GM12878 (cell line): ENCODE measurements at regions not wholly inside any gene's neighbourhood (a gene's known extent, or its start where the extent isn't known, plus 50 kb on each side); places are given as distances from the start of the nearest gene placed in this dataset.

ENCODE experiments used
- ATF7 ChIP-seq: fragments of 450-650 bp; IDR thresholded peaks from 2 replicates; pipeline ENCODE4 v1.6.1; 2016; ENCODE audit warnings: low read depth, mild to moderate bottlenecking
- CHD4 ChIP-seq: fragments of 200-600 bp; sonication (generic); IDR thresholded peaks from 2 replicates; pipeline ENCODE4 v1.6.1; 2016; ENCODE audit warnings: mild to moderate bottlenecking
- EED ChIP-seq: sonication (generic); IDR thresholded peaks from 2 replicates; pipeline ENCODE4 v1.6.1; 2016; ENCODE audit warnings: antibody characterized with exemption, low read depth
- EGR1 ChIP-seq, 2 experiments: IDR thresholded peaks; 1 replicate in 1 of 2; 2 replicates in 1 of 2; pipeline ENCODE4 v1.6.1; 2011 to 2012; ENCODE audit warnings: low read depth in 2 of 2, low read length in 2 of 2, borderline replicate concordance in 1 of 2, mild to moderate bottlenecking in 1 of 2, moderate library complexity in 1 of 2
- FOXK2 ChIP-seq: fragments of 450-650 bp; IDR thresholded peaks from 2 replicates; pipeline ENCODE4 v1.6.1; 2017; ENCODE audit warnings: mild to moderate bottlenecking, moderate library complexity
- JUND ChIP-seq: IDR thresholded peaks from 2 replicates; pipeline ENCODE4 v1.6.1; 2012; ENCODE audit warnings: low read depth, mild to moderate bottlenecking, low read length, improper control_type of control experiment, moderate library complexity
- KLF5 ChIP-seq: fragments of 450-650 bp; IDR thresholded peaks from 2 replicates; pipeline ENCODE4 v1.6.1; 2014; ENCODE audit warnings: mild to moderate bottlenecking; ENCODE audit not compliant: partially characterized antibody
- LARP7 ChIP-seq: fragments of 450-650 bp; IDR thresholded peaks from 2 replicates; pipeline ENCODE4 v1.6.1; 2017; ENCODE audit warnings: mild to moderate bottlenecking
- NBN ChIP-seq: fragments of 450-650 bp; IDR thresholded peaks from 2 replicates; pipeline ENCODE4 v1.6.1; 2016
- NFXL1 ChIP-seq: fragments of 450-650 bp; IDR thresholded peaks from 2 replicates; pipeline ENCODE4 v1.6.1; 2017; ENCODE audit warnings: antibody characterized with exemption, mild to moderate bottlenecking, borderline replicate concordance
- NKRF ChIP-seq: fragments of 450-650 bp; conservative IDR thresholded peaks from 2 replicates; pipeline ENCODE4 v1.6.1; 2017; ENCODE audit warnings: mild to moderate bottlenecking, moderate library complexity
- SIN3A ChIP-seq: IDR thresholded peaks from 2 replicates; pipeline ENCODE4 v1.6.1; 2012; ENCODE audit warnings: low read depth, low read length, improper control_type of control experiment
- SMC3 ChIP-seq: IDR thresholded peaks from 2 replicates; pipeline ENCODE4 v1.6.1; 2011; ENCODE audit warnings: low read length, improper control_type of control experiment, borderline replicate concordance
- SPI1 ChIP-seq: IDR thresholded peaks from 2 replicates; pipeline ENCODE4 v1.6.1; 2011; ENCODE audit warnings: low read depth, mild to moderate bottlenecking, low read length, moderate library complexity, borderline replicate concordance; ENCODE audit not compliant: insufficient read depth
- ZBTB4 ChIP-seq: fragments of 450-650 bp; formaldehyde crosslinking; IDR thresholded peaks from 2 replicates; pipeline ENCODE4 v1.4.0; 2022; ENCODE audit warnings: mild to moderate bottlenecking, moderate library complexity
- ZNF217 ChIP-seq: fragments of 450-650 bp; IDR thresholded peaks from 2 replicates; pipeline ENCODE4 v1.6.1; 2017; ENCODE audit warnings: antibody characterized with exemption, mild to moderate bottlenecking
- ZZZ3 ChIP-seq: IDR thresholded peaks from 2 replicates; pipeline ENCODE4 v1.6.1; 2011; ENCODE audit warnings: low read depth; ENCODE audit not compliant: control insufficient read depth, insufficient read length
- TF ChIP-seq, protein P1 (sequence below): fragments of 450-650 bp; IDR thresholded peaks from 2 replicates; pipeline ENCODE4 v1.6.1; 2017; ENCODE audit warnings: mild to moderate bottlenecking, moderate library complexity

GRCh38 chr2:176931588-176932563 lies 280.7 kb upstream of the HNRNPA3 start (continued):
- TF ChIP-seq, protein P1, sequence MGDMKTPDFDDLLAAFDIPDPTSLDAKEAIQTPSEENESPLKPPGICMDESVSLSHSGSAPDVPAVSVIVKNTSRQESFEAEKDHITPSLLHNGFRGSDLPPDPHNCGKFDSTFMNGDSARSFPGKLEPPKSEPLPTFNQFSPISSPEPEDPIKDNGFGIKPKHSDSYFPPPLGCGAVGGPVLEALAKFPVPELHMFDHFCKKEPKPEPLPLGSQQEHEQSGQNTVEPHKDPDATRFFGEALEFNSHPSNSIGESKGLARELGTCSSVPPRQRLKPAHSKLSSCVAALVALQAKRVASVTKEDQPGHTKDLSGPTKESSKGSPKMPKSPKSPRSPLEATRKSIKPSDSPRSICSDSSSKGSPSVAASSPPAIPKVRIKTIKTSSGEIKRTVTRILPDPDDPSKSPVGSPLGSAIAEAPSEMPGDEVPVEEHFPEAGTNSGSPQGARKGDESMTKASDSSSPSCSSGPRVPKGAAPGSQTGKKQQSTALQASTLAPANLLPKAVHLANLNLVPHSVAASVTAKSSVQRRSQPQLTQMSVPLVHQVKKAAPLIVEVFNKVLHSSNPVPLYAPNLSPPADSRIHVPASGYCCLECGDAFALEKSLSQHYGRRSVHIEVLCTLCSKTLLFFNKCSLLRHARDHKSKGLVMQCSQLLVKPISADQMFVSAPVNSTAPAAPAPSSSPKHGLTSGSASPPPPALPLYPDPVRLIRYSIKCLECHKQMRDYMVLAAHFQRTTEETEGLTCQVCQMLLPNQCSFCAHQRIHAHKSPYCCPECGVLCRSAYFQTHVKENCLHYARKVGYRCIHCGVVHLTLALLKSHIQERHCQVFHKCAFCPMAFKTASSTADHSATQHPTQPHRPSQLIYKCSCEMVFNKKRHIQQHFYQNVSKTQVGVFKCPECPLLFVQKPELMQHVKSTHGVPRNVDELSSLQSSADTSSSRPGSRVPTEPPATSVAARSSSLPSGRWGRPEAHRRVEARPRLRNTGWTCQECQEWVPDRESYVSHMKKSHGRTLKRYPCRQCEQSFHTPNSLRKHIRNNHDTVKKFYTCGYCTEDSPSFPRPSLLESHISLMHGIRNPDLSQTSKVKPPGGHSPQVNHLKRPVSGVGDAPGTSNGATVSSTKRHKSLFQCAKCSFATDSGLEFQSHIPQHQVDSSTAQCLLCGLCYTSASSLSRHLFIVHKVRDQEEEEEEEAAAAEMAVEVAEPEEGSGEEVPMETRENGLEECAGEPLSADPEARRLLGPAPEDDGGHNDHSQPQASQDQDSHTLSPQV = peak; percentile 9; the same call in 1 of the 2 replicates
- TF ChIP-seq SMC3 (peak; percentile 29; the same call in 1 of the 2 replicates), ZBTB4 (no peak), NFXL1 (no peak), LARP7 (no peak), KLF5 (no peak), NKRF (0 out of 2 replicates have a peak, but pooled peaks have one; percentile 17), SPI1 (peak; percentile 25; the same call in 1 of the 2 replicates), NBN (peak; percentile 99), JUND (peak; percentile 86; the same call in 1 of the 2 replicates), ZZZ3 (no peak), ATF7 (peak; percentile 99), ZNF217 (peak; percentile 71; the same call in 1 of the 2 replicates), FOXK2 (peak; percentile 77), SIN3A (no peak), EED (peak; percentile 26; the same call in 1 of the 2 replicates), EGR1 (IDR thresholded peaks at IDR 0.05; ENCODE audit: borderline replicate concordance in 1 of 2, low read depth in 2 of 2, low read length in 2 of 2) (no peak), CHD4 (no peak)
